Neural cell (in vitro differentiated cells): ENCODE measurements at regions not wholly inside any gene's neighbourhood (a gene's known extent, or its start where the extent isn't known, plus 50 kb on each side); places are given as distances from the start of the nearest gene placed in this dataset.

Experiments
- H2AFZ ChIP-seq: fragments of 200-600, 300-800 bp; sonication (generic), shearing (Covaris generic); 2 replicates; pipeline ENCODE4 v1.6.0; 2014; ENCODE audit warnings: low read depth, mild to moderate bottlenecking, antibody characterized with exemption, low read length, moderate library complexity
- H3F3A ChIP-seq: fragments of 200-600 bp; shearing (Covaris generic); 2 replicates; pipeline ENCODE4 v1.6.1; 2016; ENCODE audit warnings: mild to moderate bottlenecking, moderate library complexity, mixed read lengths, antibody characterized with exemption, low read length; ENCODE audit not compliant: insufficient read depth, poor library complexity, severe bottlenecking
- H3K27ac ChIP-seq: fragments of 200-600, 300-800 bp; sonication (generic), shearing (Covaris generic); 2 replicates; pipeline ENCODE4 v1.5.1; 2014; ENCODE audit warnings: mild to moderate bottlenecking, low read length, moderate library complexity
- H3K27me3 ChIP-seq: fragments of 300-800, 200-600 bp; sonication (generic), shearing (Covaris generic); 2 replicates; pipeline ENCODE4 v1.6.0; 2014; ENCODE audit warnings: mild to moderate bottlenecking, low read depth, low read length, moderate library complexity; ENCODE audit not compliant: insufficient read depth
- H3K36me3 ChIP-seq: fragments of 300-800, 200-600 bp; sonication (generic), shearing (Covaris generic); 2 replicates; pipeline ENCODE4 v1.5.1; 2014; ENCODE audit warnings: mild to moderate bottlenecking, antibody characterized with exemption, low read length, moderate library complexity; ENCODE audit not compliant: insufficient read depth
- H3K4me2 ChIP-seq: fragments of 300-800, 200-600 bp; sonication (generic), shearing (Covaris generic); 2 replicates; pipeline ENCODE4 v1.6.0; 2014; ENCODE audit warnings: mild to moderate bottlenecking, low read length
- H3K4me3 ChIP-seq: fragments of 300-800, 200-600 bp; sonication (generic), shearing (Covaris generic); 2 replicates; pipeline ENCODE4 v1.5.1; 2014; ENCODE audit warnings: mild to moderate bottlenecking, low read length, moderate library complexity
- H3K79me2 ChIP-seq: fragments of 200-600 bp; shearing (Covaris generic); replicated peaks from 2 replicates; pipeline ENCODE4 v1.6.0; 2014; ENCODE audit warnings: mild to moderate bottlenecking, low read length, moderate library complexity; ENCODE audit not compliant: insufficient read depth
- H3K9ac ChIP-seq: fragments of 300-800, 200-600 bp; sonication (generic), shearing (Covaris generic); 2 replicates; pipeline ENCODE4 v1.6.1; 2016; ENCODE audit warnings: mild to moderate bottlenecking, low read length, mixed read lengths
- H3K9me2 ChIP-seq: fragments of 200-600 bp; shearing (Covaris generic); 2 replicates; pipeline ENCODE4 v1.6.1; 2016; ENCODE audit warnings: mild to moderate bottlenecking, low read length, mixed read lengths; ENCODE audit not compliant: insufficient read depth
- H3K9me3 ChIP-seq: fragments of 200-600, 300-800 bp; sonication (generic), shearing (Covaris generic); 2 replicates; pipeline ENCODE4 v1.6.1; 2016; ENCODE audit warnings: mild to moderate bottlenecking, mixed run types, low read length, moderate library complexity, mixed read lengths
- H4K20me1 ChIP-seq: fragments of 200-600 bp; shearing (Covaris generic); 2 replicates; pipeline ENCODE4 v1.6.1; 2016; ENCODE audit warnings: mild to moderate bottlenecking, mixed run types; ENCODE audit not compliant: insufficient read depth
- EP300 ChIP-seq: fragments of 450-650 bp; conservative IDR thresholded peaks from 2 replicates; pipeline ENCODE4 v1.6.1; 2014; ENCODE audit warnings: antibody characterized with exemption, mild to moderate bottlenecking, moderate library complexity; ENCODE audit not compliant: poor library complexity, severe bottlenecking
- EZH2 ChIP-seq: fragments of 200-600, 300-800 bp; shearing (Covaris generic), sonication (generic); IDR thresholded peaks from 2 replicates; pipeline ENCODE4 v1.6.1; 2014; ENCODE audit warnings: antibody characterized with exemption, low read length, borderline replicate concordance, mild to moderate bottlenecking; ENCODE audit not compliant: insufficient read depth, poor library complexity, severe bottlenecking
- MXI1 ChIP-seq: fragments of 450-650 bp; conservative IDR thresholded peaks from 2 replicates; pipeline ENCODE4 v1.6.1; 2014; ENCODE audit warnings: antibody characterized with exemption, mild to moderate bottlenecking; ENCODE audit not compliant: poor library complexity, severe bottlenecking
- POLR2AphosphoS5 ChIP-seq: IDR thresholded peaks from 2 replicates; pipeline ENCODE4 v1.6.1; 2012
- RAD21 ChIP-seq: fragments of 450-650 bp; conservative IDR thresholded peaks from 2 replicates; pipeline ENCODE4 v1.6.1; 2014; ENCODE audit warnings: antibody characterized with exemption, mild to moderate bottlenecking, moderate library complexity
- SMC3 ChIP-seq: fragments of 450-650 bp; conservative IDR thresholded peaks from 2 replicates; pipeline ENCODE4 v1.6.1; 2014; ENCODE audit warnings: antibody characterized with exemption, mild to moderate bottlenecking, moderate library complexity; ENCODE audit not compliant: poor library complexity
- TAF1 ChIP-seq: IDR thresholded peaks from 2 replicates; pipeline ENCODE4 v1.6.1; 2012; ENCODE audit warnings: low read depth
- TF ChIP-seq, protein P1 (sequence below): IDR thresholded peaks from 2 replicates; pipeline ENCODE4 v1.6.1; 2012; ENCODE audit warnings: borderline replicate concordance
- TF ChIP-seq, protein P2 (sequence below): fragments of 450-650 bp; IDR thresholded peaks from 2 replicates; pipeline ENCODE4 v1.5.1; 2014; ENCODE audit warnings: antibody characterized with exemption, mild to moderate bottlenecking, moderate library complexity; ENCODE audit not compliant: poor library complexity, severe bottlenecking

DNA sequence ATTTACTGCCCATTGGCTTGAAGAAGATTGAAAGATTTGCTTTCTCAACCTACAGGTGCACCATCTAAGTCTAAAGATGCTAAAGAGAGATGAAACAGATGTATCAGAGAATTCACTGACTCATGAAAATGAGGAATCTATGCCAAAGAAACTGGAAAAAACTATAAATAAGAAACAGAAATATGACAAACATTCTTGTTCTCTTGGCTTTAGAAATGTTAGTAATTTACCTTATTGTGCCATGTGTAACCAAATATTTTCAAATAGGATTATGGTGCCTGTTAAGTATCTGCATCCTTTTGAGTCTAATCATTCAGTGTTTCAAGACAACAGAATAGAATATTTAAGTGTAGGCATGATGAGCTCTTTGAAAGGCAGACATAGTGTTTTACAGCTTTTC, 271.5 kb downstream of the MEX3B start:
- no peak for TF ChIP-seq SMC3
- no peak for TF ChIP-seq POLR2AphosphoS5
- TF ChIP-seq TAF1 = no peak
- TF ChIP-seq, protein P1, sequence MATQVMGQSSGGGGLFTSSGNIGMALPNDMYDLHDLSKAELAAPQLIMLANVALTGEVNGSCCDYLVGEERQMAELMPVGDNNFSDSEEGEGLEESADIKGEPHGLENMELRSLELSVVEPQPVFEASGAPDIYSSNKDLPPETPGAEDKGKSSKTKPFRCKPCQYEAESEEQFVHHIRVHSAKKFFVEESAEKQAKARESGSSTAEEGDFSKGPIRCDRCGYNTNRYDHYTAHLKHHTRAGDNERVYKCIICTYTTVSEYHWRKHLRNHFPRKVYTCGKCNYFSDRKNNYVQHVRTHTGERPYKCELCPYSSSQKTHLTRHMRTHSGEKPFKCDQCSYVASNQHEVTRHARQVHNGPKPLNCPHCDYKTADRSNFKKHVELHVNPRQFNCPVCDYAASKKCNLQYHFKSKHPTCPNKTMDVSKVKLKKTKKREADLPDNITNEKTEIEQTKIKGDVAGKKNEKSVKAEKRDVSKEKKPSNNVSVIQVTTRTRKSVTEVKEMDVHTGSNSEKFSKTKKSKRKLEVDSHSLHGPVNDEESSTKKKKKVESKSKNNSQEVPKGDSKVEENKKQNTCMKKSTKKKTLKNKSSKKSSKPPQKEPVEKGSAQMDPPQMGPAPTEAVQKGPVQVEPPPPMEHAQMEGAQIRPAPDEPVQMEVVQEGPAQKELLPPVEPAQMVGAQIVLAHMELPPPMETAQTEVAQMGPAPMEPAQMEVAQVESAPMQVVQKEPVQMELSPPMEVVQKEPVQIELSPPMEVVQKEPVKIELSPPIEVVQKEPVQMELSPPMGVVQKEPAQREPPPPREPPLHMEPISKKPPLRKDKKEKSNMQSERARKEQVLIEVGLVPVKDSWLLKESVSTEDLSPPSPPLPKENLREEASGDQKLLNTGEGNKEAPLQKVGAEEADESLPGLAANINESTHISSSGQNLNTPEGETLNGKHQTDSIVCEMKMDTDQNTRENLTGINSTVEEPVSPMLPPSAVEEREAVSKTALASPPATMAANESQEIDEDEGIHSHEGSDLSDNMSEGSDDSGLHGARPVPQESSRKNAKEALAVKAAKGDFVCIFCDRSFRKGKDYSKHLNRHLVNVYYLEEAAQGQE = no peak
- TF ChIP-seq EP300 = no peak
- no peak for TF ChIP-seq MXI1
- no peak for TF ChIP-seq RAD21
- TF ChIP-seq, protein P2, sequence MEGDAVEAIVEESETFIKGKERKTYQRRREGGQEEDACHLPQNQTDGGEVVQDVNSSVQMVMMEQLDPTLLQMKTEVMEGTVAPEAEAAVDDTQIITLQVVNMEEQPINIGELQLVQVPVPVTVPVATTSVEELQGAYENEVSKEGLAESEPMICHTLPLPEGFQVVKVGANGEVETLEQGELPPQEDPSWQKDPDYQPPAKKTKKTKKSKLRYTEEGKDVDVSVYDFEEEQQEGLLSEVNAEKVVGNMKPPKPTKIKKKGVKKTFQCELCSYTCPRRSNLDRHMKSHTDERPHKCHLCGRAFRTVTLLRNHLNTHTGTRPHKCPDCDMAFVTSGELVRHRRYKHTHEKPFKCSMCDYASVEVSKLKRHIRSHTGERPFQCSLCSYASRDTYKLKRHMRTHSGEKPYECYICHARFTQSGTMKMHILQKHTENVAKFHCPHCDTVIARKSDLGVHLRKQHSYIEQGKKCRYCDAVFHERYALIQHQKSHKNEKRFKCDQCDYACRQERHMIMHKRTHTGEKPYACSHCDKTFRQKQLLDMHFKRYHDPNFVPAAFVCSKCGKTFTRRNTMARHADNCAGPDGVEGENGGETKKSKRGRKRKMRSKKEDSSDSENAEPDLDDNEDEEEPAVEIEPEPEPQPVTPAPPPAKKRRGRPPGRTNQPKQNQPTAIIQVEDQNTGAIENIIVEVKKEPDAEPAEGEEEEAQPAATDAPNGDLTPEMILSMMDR = no peak
- Histone ChIP-seq H3K27ac (no peak overlapping the region), H2AFZ (no peak overlapping the region), H3K79me2 (no peaks in the 10 kb centered on the region), H3K9me2 (no peaks in the 10 kb centered on the region), H3K9me3 (no peaks in the 10 kb centered on the region), H3K4me2 (no peak overlapping the region), H4K20me1 (no peaks in the 10 kb centered on the region), H3K4me3 (no peak overlapping the region), H3F3A (no peaks in the 10 kb centered on the region), H3K27me3 (no peaks in the 10 kb centered on the region), H3K9ac (no peak overlapping the region), H3K36me3 (no peaks in the 10 kb centered on the region)

DNA sequence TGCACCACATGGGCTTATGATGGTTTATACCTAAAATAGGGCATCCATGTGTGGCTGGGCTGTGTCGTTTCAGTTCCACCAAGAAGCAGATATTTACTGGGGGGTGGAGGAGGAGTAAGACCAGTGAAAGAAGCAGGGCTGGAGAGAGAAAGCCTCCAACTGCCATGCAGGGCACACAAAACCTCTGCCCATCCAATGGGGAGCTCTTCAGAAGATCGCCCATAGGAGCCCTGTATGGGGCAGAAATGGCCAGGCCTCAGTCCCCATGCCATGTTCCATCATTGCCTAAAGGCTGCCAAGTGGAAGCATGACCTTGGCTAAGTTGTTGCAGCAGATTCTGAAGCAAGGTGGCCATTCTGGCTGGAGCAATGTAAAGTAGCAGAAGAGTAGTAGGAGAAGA, 277.0 kb downstream of the MEX3B start:
- H2AFZ ChIP-seq = no peak overlapping the region
- no peak overlapping the region for H3K27ac ChIP-seq
- H3K4me3 ChIP-seq = no peak overlapping the region
- no peak overlapping the region for H3K9ac ChIP-seq
- no peaks in the 10 kb centered on the region for H3K27me3 ChIP-seq
- H4K20me1 ChIP-seq = no peaks in the 10 kb centered on the region
- no peaks in the 10 kb centered on the region for H3K79me2 ChIP-seq
- H3F3A ChIP-seq = no peaks in the 10 kb centered on the region
- H3K36me3 ChIP-seq = no peaks in the 10 kb centered on the region
- no peak overlapping the region for H3K4me2 ChIP-seq
- TF ChIP-seq SMC3 = no peak
- H3K9me2 ChIP-seq = no peaks in the 10 kb centered on the region
- no peaks in the 10 kb centered on the region for H3K9me3 ChIP-seq

DNA sequence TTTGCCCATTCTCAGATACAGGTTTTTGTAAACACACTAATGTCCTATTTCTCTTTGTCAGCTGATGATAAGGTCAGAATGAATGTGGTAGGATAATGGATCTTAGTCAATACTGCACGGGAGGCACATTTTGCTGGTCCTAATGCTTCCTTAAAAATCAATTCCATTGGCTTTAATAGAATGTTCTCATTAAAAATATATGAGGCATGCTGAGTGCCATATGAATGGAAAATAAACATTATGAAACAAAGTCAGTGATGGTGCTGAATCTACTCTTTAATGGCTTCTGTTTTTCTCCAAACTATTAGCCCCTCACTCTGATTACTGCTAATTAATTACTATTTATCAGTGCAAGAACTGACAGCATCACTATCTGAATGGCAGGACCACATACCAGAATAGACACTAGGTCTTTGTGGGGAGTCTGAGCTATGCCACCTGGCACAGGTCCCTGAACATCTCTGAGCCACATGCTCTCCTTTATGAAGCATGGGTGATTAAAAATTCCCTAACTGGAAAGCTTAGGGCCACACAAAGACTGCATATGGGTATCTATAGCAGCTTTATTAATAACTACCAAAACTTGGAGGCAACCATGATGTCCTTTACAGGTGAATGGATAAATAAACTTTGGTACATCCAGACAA, 278.9 kb downstream of the MEX3B start:
- Histone ChIP-seq H3K9ac (no peak overlapping the region), H3K36me3 (no peaks in the 10 kb centered on the region), H3K9me3 (no peaks in the 10 kb centered on the region), H3K4me3 (no peak overlapping the region), H4K20me1 (no peaks in the 10 kb centered on the region), H2AFZ (no peak overlapping the region), H3K9me2 (no peaks in the 10 kb centered on the region), H3K27ac (no peak overlapping the region), H3K27me3 (no peaks in the 10 kb centered on the region), H3K4me2 (no peak overlapping the region), H3F3A (no peaks in the 10 kb centered on the region), H3K79me2 (no peaks in the 10 kb centered on the region)
- TF ChIP-seq, protein P2 = no peak
- TF ChIP-seq EZH2 (no peak), SMC3 (no peak), EP300 (no peak), TAF1 (no peak), POLR2AphosphoS5 (no peak), RAD21 (no peak), MXI1 (no peak)
